Esophagus muscularis mucosa (tissue), 4 donors: ENCODE measurements at regions not wholly inside any gene's neighbourhood (a gene's known extent, or its start where the extent isn't known, plus 50 kb on each side); places are given as distances from the start of the nearest gene placed in this dataset.

Experiments
- EP300 ChIP-seq: sonication (generic); formaldehyde crosslinking; IDR thresholded peaks from one replicate; pipeline ENCODE4 v1.6.1; 2017; ENCODE audit warnings: antibody characterized with exemption
- POLR2A ChIP-seq: fragments of 450-650 bp; IDR thresholded peaks from one replicate; pipeline ENCODE4 v1.6.1; 2017; ENCODE audit warnings: antibody characterized with exemption, moderate library complexity, mild to moderate bottlenecking, low read depth
- POLR2AphosphoS5 ChIP-seq, 2 donors: sonication (generic); formaldehyde crosslinking; IDR thresholded peaks; one replicate each; pipeline ENCODE4 v1.6.1; 2017; ENCODE audit warnings: antibody characterized with exemption in 2 of 2
- TF ChIP-seq, protein P1 (sequence below), 3 experiments: fragments of 200-600 bp in 2 of 3; fragments of 450-650 bp in 1 of 3; sonication (generic) in 2 of 3; IDR thresholded peaks; one replicate each; pipeline ENCODE4 v1.5.1; 2017 to 2019; ENCODE audit warnings: antibody characterized with exemption in 3 of 3, mild to moderate bottlenecking in 2 of 3, moderate library complexity in 1 of 3

DNA sequence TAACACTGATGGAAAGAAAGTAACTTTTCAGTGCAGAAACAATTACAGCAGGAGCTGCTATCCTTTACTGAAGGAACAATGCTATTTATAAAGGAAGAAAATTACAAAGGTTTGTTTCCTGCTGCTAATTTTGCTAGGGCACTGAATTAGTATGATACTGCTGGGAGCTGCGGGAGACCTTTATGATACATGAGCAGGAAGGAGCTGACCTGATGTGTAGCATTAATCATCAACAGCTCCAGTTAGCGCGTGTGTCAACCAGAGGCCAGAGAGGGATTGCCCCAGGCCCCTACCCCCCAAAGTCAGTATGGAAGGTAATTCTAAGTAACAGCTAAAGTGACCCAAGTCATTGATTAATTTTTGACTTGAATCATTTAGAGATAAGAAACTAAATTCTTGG, 728.9 kb downstream of the PCDH18 start:
- TF ChIP-seq, protein P1, sequence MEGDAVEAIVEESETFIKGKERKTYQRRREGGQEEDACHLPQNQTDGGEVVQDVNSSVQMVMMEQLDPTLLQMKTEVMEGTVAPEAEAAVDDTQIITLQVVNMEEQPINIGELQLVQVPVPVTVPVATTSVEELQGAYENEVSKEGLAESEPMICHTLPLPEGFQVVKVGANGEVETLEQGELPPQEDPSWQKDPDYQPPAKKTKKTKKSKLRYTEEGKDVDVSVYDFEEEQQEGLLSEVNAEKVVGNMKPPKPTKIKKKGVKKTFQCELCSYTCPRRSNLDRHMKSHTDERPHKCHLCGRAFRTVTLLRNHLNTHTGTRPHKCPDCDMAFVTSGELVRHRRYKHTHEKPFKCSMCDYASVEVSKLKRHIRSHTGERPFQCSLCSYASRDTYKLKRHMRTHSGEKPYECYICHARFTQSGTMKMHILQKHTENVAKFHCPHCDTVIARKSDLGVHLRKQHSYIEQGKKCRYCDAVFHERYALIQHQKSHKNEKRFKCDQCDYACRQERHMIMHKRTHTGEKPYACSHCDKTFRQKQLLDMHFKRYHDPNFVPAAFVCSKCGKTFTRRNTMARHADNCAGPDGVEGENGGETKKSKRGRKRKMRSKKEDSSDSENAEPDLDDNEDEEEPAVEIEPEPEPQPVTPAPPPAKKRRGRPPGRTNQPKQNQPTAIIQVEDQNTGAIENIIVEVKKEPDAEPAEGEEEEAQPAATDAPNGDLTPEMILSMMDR (IDR thresholded peaks at IDR 0.05), result no peak
- TF ChIP-seq POLR2A (no peak), EP300 (no peak), POLR2AphosphoS5 (IDR thresholded peaks at IDR 0.05) (no peak)
